H1 (cell line): ENCODE measurements at regions not wholly inside any gene's neighbourhood (a gene's known extent, or its start where the extent isn't known, plus 50 kb on each side); places are given as distances from the start of the nearest gene placed in this dataset.

Experiments used
- CTCF ChIA-PET: fragments of 300-600 bp; sonication (Branson Sonifier 250); formaldehyde crosslinking; loops from one replicate; lab custom pipeline; 2021; ENCODE audit not compliant: partially characterized antibody; lab: Charles Lee
- POLR2A ChIA-PET: fragments of 300-600 bp; sonication (Branson Sonifier 250); formaldehyde crosslinking; loops from one replicate; lab custom pipeline; 2021; ENCODE audit warnings: inconsistent platforms; ENCODE audit not compliant: partially characterized antibody; lab: Charles Lee
- DNase-seq, 2 experiments: peaks; one replicate each; pipeline versions ENCODE4 v3.0.0 to v3.0.0-alpha.2; 2010 to 2022; ENCODE audit warnings: low spot score in 2 of 2, low read depth in 1 of 2, mixed read lengths in 1 of 2
- FAIRE-seq: peaks from 2 replicates; lab custom pipeline; 2011; peaks lifted over from hg19 to GRCh38; lab: Jason Lieb, UNC
- H2AFZ ChIP-seq: 2 replicates; pipeline ENCODE4 v1.8.1; 2012; ENCODE audit warnings: low read length, inconsistent platforms
- H2AK5ac ChIP-seq: 2 replicates; pipeline ENCODE4 v1.6.1; 2013; ENCODE audit warnings: low read depth, low read length
- H2BK120ac ChIP-seq: replicated peaks from 2 replicates; pipeline ENCODE3; 2013; ENCODE audit warnings: low read depth, low read length, inconsistent platforms
- H2BK12ac ChIP-seq: 2 replicates; pipeline ENCODE4 v1.6.1; 2013; ENCODE audit warnings: low read depth, low read length
- H2BK15ac ChIP-seq: 2 replicates; pipeline ENCODE4 v1.6.1; 2013; ENCODE audit warnings: low read length
- H2BK20ac ChIP-seq: 2 replicates; pipeline ENCODE4 v1.6.1; 2013; ENCODE audit warnings: low read length
- H2BK5ac ChIP-seq: 2 replicates; pipeline ENCODE4 v1.6.1; 2013; ENCODE audit warnings: low read depth, low read length
- H3K14ac ChIP-seq: 2 replicates; pipeline ENCODE4 v1.6.1; 2013; ENCODE audit warnings: inconsistent platforms; ENCODE audit not compliant: insufficient read length
- H3K18ac ChIP-seq: 2 replicates; pipeline ENCODE4 v1.6.1; 2013; ENCODE audit warnings: low read length; ENCODE audit errors: extremely low read depth
- H3K23ac ChIP-seq: 2 replicates; pipeline ENCODE4 v1.6.1; 2013; ENCODE audit warnings: inconsistent platforms; ENCODE audit not compliant: insufficient read length
- H3K23me2 ChIP-seq: 2 replicates; pipeline ENCODE4 v1.6.1; 2013; ENCODE audit warnings: low read depth, low read length
- H3K27ac ChIP-seq: 2 replicates; pipeline ENCODE4 v1.6.1; 2011; ENCODE audit warnings: low read depth, low read length, inconsistent platforms
- H3K27me3 ChIP-seq, 4 experiments: replicated peaks in 1 of 4; 1 replicate in 1 of 4; 2 replicates in 3 of 4; pipeline versions ENCODE4 v1.6.1 to v1.8.1; 2011 to 2013; ENCODE audit warnings: low read length in 3 of 4, mild to moderate bottlenecking in 3 of 4, inconsistent platforms in 2 of 4, mixed read lengths in 2 of 4, moderate library complexity in 1 of 4; ENCODE audit not compliant: control insufficient read depth in 3 of 4, insufficient read depth in 3 of 4; ENCODE audit errors: extremely low read depth in 1 of 4
- H3K36me3 ChIP-seq, 4 experiments: 2 replicates each; pipeline versions ENCODE4 v1.6.1 to v1.8.1; 2011 to 2013; ENCODE audit warnings: mild to moderate bottlenecking in 4 of 4, low read length in 3 of 4, moderate library complexity in 2 of 4, control low read depth in 1 of 4, inconsistent platforms in 1 of 4; ENCODE audit not compliant: insufficient read depth in 4 of 4, control insufficient read depth in 2 of 4
- H3K4ac ChIP-seq: replicated peaks from 2 replicates; pipeline ENCODE3; 2013; ENCODE audit warnings: low read length, low read depth, mixed read lengths, inconsistent platforms; ENCODE audit not compliant: insufficient read length
- H3K4me1 ChIP-seq, 4 experiments: replicated peaks in 1 of 4; 1 replicate in 1 of 4; 2 replicates in 3 of 4; pipeline versions ENCODE4 v1.6.1 to v1.8.1; 2011 to 2013; ENCODE audit warnings: low read length in 3 of 4, inconsistent platforms in 2 of 4, mixed read lengths in 1 of 4; ENCODE audit not compliant: insufficient read depth in 4 of 4, control insufficient read depth in 3 of 4
- H3K4me2 ChIP-seq, 2 experiments: 2 replicates each; pipeline versions ENCODE4 v1.6.1 to v1.8.1; 2011 to 2013; ENCODE audit warnings: low read depth in 2 of 2, low read length in 2 of 2, control low read depth in 1 of 2, inconsistent platforms in 1 of 2, mild to moderate bottlenecking in 1 of 2; ENCODE audit not compliant: insufficient read depth in 1 of 2
- H3K4me3 ChIP-seq, 4 experiments: fragments of 200-600, 300-600 bp in 1 of 4; sonication (generic), shearing (Covaris generic), sonication (Bioruptor Twin) in 1 of 4; 2 replicates each; pipeline versions ENCODE4 v1.5.1 to v1.8.1; 2011 to 2016; ENCODE audit warnings: low read length in 4 of 4, low read depth in 3 of 4, control low read depth in 2 of 4, inconsistent platforms in 2 of 4, mild to moderate bottlenecking in 2 of 4, mixed read lengths in 1 of 4, moderate library complexity in 1 of 4; ENCODE audit not compliant: insufficient read depth in 2 of 4; ENCODE audit errors: extremely low read depth in 1 of 4
- H3K56ac ChIP-seq: replicated peaks from 2 replicates; pipeline ENCODE3; 2013; ENCODE audit warnings: low read depth, mild to moderate bottlenecking, mixed read lengths, low read length, inconsistent platforms; ENCODE audit not compliant: insufficient read length
- H3K79me1 ChIP-seq: 2 replicates; pipeline ENCODE4 v1.6.1; 2013; ENCODE audit warnings: low read depth, low read length, control low read depth
- H3K79me2 ChIP-seq, 2 experiments: 2 replicates each; pipeline versions ENCODE4 v1.6.1 to v1.8.1; 2012 to 2013; ENCODE audit warnings: low read length in 2 of 2, mild to moderate bottlenecking in 2 of 2, inconsistent platforms in 1 of 2; ENCODE audit not compliant: insufficient read depth in 2 of 2, control insufficient read depth in 1 of 2
- H3K9ac ChIP-seq, 4 experiments: replicated peaks in 1 of 4; 1 replicate in 1 of 4; 2 replicates in 3 of 4; pipeline versions ENCODE4 v1.6.1 to v1.8.1; 2011 to 2013; ENCODE audit warnings: low read depth in 3 of 4, low read length in 3 of 4, control low read depth in 2 of 4, mild to moderate bottlenecking in 2 of 4, moderate library complexity in 2 of 4, inconsistent platforms in 1 of 4; ENCODE audit errors: extremely low read depth in 1 of 4
- H3K9me3 ChIP-seq, 2 experiments: 2 replicates each; pipeline versions ENCODE4 v1.6.1 to v1.8.1; 2012 to 2013; ENCODE audit warnings: mild to moderate bottlenecking in 2 of 2, moderate library complexity in 2 of 2, control low read depth in 1 of 2, inconsistent platforms in 1 of 2, low read depth in 1 of 2, low read length in 1 of 2, mixed read lengths in 1 of 2; ENCODE audit not compliant: insufficient read depth in 2 of 2
- H4K20me1 ChIP-seq, 2 experiments: replicated peaks in 1 of 2; 2 replicates each; pipeline versions ENCODE3 to v1.8.1; 2011 to 2013; ENCODE audit warnings: inconsistent platforms in 2 of 2, low read length in 2 of 2, mild to moderate bottlenecking in 1 of 2; ENCODE audit not compliant: insufficient read depth in 2 of 2, control insufficient read depth in 1 of 2
- H4K5ac ChIP-seq: 2 replicates; pipeline ENCODE4 v1.6.1; 2013; ENCODE audit warnings: low read length, low read depth, mixed read lengths, inconsistent platforms; ENCODE audit not compliant: insufficient read length
- H4K8ac ChIP-seq: 2 replicates; pipeline ENCODE4 v1.8.0; 2013; ENCODE audit warnings: mild to moderate bottlenecking, moderate library complexity, low read length, inconsistent platforms; ENCODE audit not compliant: insufficient read depth; ENCODE audit errors: extremely low read depth
- H4K91ac ChIP-seq: replicated peaks from 2 replicates; pipeline ENCODE3; 2013; ENCODE audit warnings: low read length, mixed read lengths, inconsistent platforms; ENCODE audit not compliant: insufficient read length
- CEBPB ChIP-seq: IDR thresholded peaks from 2 replicates; pipeline ENCODE4 v1.6.1; 2012; ENCODE audit warnings: low read depth, low read length
- CTCF ChIP-seq, 3 experiments: IDR thresholded peaks; 1 replicate in 2 of 3; 2 replicates in 1 of 3; pipeline versions ENCODE4 v1.5.1 to v1.6.1; 2011; ENCODE audit warnings: low read length in 3 of 3, mild to moderate bottlenecking in 3 of 3, inconsistent platforms in 2 of 3, low read depth in 1 of 3, moderate library complexity in 1 of 3; ENCODE audit not compliant: insufficient read depth in 1 of 3; ENCODE audit errors: control extremely low read depth in 1 of 3
- WGBS, 2 experiments: shearing (Covaris generic) in 1 of 2; methylation state at CpG; one replicate each; pipeline versions ENCODE4 v1.1.6 to v1.1.7; 2013 to 2015; ENCODE audit warnings: low lambda C conversion rate in 2 of 2, mixed read lengths in 2 of 2, inconsistent platforms in 1 of 2, low coverage in 1 of 2, missing lambda C conversion rate in 1 of 2; ENCODE audit not compliant: insufficient replicate concordance in 2 of 2, insufficient coverage in 1 of 2, insufficient read length in 1 of 2; ENCODE audit errors: extremely low coverage in 1 of 2, missing lambda C conversion rate in 1 of 2; 5-methylcytosine and 5-hydroxymethylcytosine counted together
- TF ChIP-seq, protein P1 (sequence below): IDR thresholded peaks from 2 replicates; pipeline ENCODE4 v1.6.1; 2011; ENCODE audit warnings: low read depth, mild to moderate bottlenecking, low read length; ENCODE audit not compliant: insufficient read depth

DNA sequence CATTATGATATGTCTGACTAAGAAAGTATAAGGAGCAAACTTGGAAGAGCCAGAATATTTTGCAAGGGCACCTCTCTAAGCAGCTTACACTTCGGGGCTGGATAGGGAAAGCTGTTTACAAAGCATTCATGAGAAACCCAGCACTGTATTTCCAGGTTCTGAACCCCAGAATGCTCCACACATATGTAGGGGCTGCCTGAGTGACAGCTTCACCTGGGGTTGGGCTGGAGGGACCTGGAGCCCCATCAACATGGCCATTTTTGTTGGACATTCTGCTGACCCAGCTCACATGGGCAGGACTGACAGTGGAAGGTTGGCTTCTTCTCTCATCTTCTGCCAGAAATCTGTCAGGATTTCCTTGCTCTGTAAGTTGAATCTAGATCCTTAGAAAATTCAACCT, 197.1 kb upstream of the SSTR4 start:
- Histone ChIP-seq H3K14ac (no peak overlapping the region), H3K18ac (no peak overlapping the region), H3K27ac (no peak overlapping the region), H2BK20ac (no peak overlapping the region), H2BK120ac (no peak overlapping the region), H3K27me3 (no peaks in the 10 kb centered on the region), H3K9ac (no peak overlapping the region), H4K5ac (no peak overlapping the region), H3K4ac (no peak overlapping the region), H3K79me1 (no peaks in the 10 kb centered on the region), H3K23me2 (no peaks in the 10 kb centered on the region), H3K4me1 (no peaks in the 10 kb centered on the region), H4K91ac (no peak overlapping the region), H3K9me3 (no peaks in the 10 kb centered on the region), H2BK5ac (no peak overlapping the region), H2BK12ac (no peak overlapping the region), H3K79me2 (no peaks in the 10 kb centered on the region), H3K56ac (no peak overlapping the region), H2AK5ac (no peak overlapping the region), H3K4me2 (no peak overlapping the region), H3K23ac (no peak overlapping the region), H4K20me1 (no peaks in the 10 kb centered on the region), H4K8ac (no peak overlapping the region), H3K4me3 (no peak overlapping the region), H2AFZ (no peak overlapping the region), H2BK15ac (no peak overlapping the region), H3K36me3 (no peaks in the 10 kb centered on the region)
- POLR2A ChIA-PET = no interaction called here
- CTCF ChIA-PET = interaction anchor here (0.6 to 1.2 kb wide), 4 partner anchors 9 to 1096 kb away, joined by 3 to 5 read pairs (median 3); no protein-coding TSS in a partner anchor
- FAIRE-seq (no peak), DNase-seq (no peak)
- WGBS, 2 experiments = 85% methylated on average over 1 of the region's 1 CpG; no CpG with 5 or more reads in 1 of the 2 experiments
- TF ChIP-seq CEBPB (no peak), CTCF (IDR thresholded peaks at IDR 0.05; ENCODE audit: control extremely low read depth in 1 of 3, insufficient read depth in 1 of 3, low read depth in 1 of 3, low read length in 3 of 3) (no peak)
- TF ChIP-seq, protein P1, sequence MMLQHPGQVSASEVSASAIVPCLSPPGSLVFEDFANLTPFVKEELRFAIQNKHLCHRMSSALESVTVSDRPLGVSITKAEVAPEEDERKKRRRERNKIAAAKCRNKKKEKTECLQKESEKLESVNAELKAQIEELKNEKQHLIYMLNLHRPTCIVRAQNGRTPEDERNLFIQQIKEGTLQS = no peak
